ENCODE measurements at regions not wholly inside any gene's neighbourhood (a gene's known extent, or its start where the extent isn't known, plus 50 kb on each side); places are given as distances from the start of the nearest gene placed in this dataset.

GRCh38 chr14:101501858-101502615, 59.3 kb upstream of the DIO3 start:
- in situ Hi-C loops (cut with HindIII; ENCODE audit: low pct_unique_long_range_greater_than_20kb, low sequenced_read_pairs) = no loop called here
- TF ChIP-seq JUND (IDR thresholded peaks at IDR 0.05; ENCODE audit: low read depth) = no peak
- no peak for DNase-seq (ENCODE audit: low read depth in 1 of 2, low spot score in 1 of 2)

GRCh38 chr14:101502761-101503392, 58.4 kb upstream of the DIO3 start:
- DNase-seq (ENCODE audit: low read depth in 1 of 2, low spot score in 1 of 2) = no peak
- TF ChIP-seq JUND (IDR thresholded peaks at IDR 0.05; ENCODE audit: low read depth) = no peak
- in situ Hi-C loops (cut with HindIII; ENCODE audit: low pct_unique_long_range_greater_than_20kb, low sequenced_read_pairs) = no loop called here

- DNase-seq (ENCODE audit: low read depth in 1 of 2, low spot score in 1 of 2) = no peak
- in situ Hi-C loops (cut with HindIII; ENCODE audit: low pct_unique_long_range_greater_than_20kb, low sequenced_read_pairs) = no loop called here
- no peak for TF ChIP-seq JUND (IDR thresholded peaks at IDR 0.05; ENCODE audit: low read depth)
Observed at GRCh38 chr14:101503431-101504095, 57.7 kb upstream of the DIO3 start.

GRCh38 chr14:101504096-101504948, 57.0 kb upstream of the DIO3 start:
- DNase-seq (ENCODE audit: low read depth in 1 of 2, low spot score in 1 of 2) = no peak
- in situ Hi-C loops (cut with HindIII; ENCODE audit: low pct_unique_long_range_greater_than_20kb, low sequenced_read_pairs) = no loop called here
- no peak for TF ChIP-seq JUND (IDR thresholded peaks at IDR 0.05; ENCODE audit: low read depth)

GRCh38 chr14:101505236-101505970, 55.9 kb upstream of the DIO3 start:
- no peak for TF ChIP-seq JUND (IDR thresholded peaks at IDR 0.05; ENCODE audit: low read depth)
- in situ Hi-C loops (cut with HindIII; ENCODE audit: low pct_unique_long_range_greater_than_20kb, low sequenced_read_pairs) = no loop called here
- DNase-seq (ENCODE audit: low read depth in 1 of 2, low spot score in 1 of 2) = no peak

GRCh38 chr14:101506211-101506925, 54.9 kb upstream of the DIO3 start:
- no peak for TF ChIP-seq JUND (IDR thresholded peaks at IDR 0.05; ENCODE audit: low read depth)
- in situ Hi-C loops (cut with HindIII; ENCODE audit: low pct_unique_long_range_greater_than_20kb, low sequenced_read_pairs) = no loop called here
- DNase-seq (ENCODE audit: low read depth in 1 of 2, low spot score in 1 of 2) = no peak

GRCh38 chr14:101506926-101507835, 54.1 kb upstream of the DIO3 start:
- DNase-seq (ENCODE audit: low read depth in 1 of 2, low spot score in 1 of 2) = no peak
- no peak for TF ChIP-seq JUND (IDR thresholded peaks at IDR 0.05; ENCODE audit: low read depth)
- in situ Hi-C loops (cut with HindIII; ENCODE audit: low pct_unique_long_range_greater_than_20kb, low sequenced_read_pairs) = no loop called here

GRCh38 chr14:101507836-101508150, 53.5 kb upstream of the DIO3 start:
- in situ Hi-C loops (cut with HindIII; ENCODE audit: low pct_unique_long_range_greater_than_20kb, low sequenced_read_pairs) = no loop called here
- DNase-seq (ENCODE audit: low read depth in 1 of 2, low spot score in 1 of 2) = no peak
- no peak for TF ChIP-seq JUND (IDR thresholded peaks at IDR 0.05; ENCODE audit: low read depth)

- in situ Hi-C loops (cut with HindIII; ENCODE audit: low pct_unique_long_range_greater_than_20kb, low sequenced_read_pairs) = no loop called here
- no peak for TF ChIP-seq JUND (IDR thresholded peaks at IDR 0.05; ENCODE audit: low read depth)
- no peak for DNase-seq (ENCODE audit: low read depth in 1 of 2, low spot score in 1 of 2)
Observed at GRCh38 chr14:101508196-101508947, 52.9 kb upstream of the DIO3 start.
